Hypothalamus (tissue), 51 donors: ENCODE measurements at regions not wholly inside any gene's neighbourhood (a gene's known extent, or its start where the extent isn't known, plus 50 kb on each side); places are given as distances from the start of the nearest gene placed in this dataset.

ENCODE experiments used
- DNase-seq, 51 donors: peaks; one replicate each; lab custom pipeline; 2025; lab: John Stamatoyannopoulos, UW

DNA sequence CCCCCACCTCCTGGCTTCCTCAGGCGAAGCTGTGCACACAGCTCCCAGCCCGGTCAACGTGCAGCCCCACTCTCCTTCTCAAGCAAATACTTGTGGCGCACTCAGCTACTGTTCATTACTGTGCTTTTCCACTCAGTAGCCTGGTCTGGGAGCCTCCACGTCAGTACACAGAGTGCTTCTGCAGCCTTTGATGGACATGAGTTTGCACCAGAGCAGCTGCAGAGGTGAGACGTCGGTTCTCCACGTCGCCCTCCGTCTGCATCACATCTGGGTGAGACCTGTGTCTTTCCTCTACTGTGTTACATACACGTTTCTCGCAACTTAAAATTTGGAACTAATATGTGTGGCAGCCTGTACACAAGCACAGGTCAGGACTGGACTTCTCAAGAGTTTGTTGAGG, 334.3 kb downstream of the C16orf95 start:
- DNase-seq: no peak

DNA sequence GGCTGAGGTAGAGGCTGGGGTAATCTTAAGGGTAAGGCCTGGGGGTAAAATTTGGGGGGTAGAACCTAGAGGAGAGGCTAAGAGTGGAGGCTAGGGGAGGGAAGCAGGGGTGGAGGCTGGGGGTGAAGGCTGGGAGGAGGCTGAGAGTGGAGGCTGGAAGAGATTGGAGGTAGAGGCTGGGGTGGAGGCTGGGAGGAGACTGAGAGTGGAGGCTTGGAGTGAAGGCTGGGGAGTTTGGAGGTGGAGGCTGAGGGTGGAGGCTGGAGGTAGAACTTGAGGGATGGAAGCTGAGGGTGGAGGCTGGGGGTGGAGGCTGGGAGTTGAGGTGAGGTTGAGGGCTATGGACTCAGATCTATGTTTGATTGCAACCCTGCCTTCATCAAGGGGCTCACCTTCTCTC, 333.6 kb downstream of the C16orf95 start:
- DNase-seq: no peak

DNA sequence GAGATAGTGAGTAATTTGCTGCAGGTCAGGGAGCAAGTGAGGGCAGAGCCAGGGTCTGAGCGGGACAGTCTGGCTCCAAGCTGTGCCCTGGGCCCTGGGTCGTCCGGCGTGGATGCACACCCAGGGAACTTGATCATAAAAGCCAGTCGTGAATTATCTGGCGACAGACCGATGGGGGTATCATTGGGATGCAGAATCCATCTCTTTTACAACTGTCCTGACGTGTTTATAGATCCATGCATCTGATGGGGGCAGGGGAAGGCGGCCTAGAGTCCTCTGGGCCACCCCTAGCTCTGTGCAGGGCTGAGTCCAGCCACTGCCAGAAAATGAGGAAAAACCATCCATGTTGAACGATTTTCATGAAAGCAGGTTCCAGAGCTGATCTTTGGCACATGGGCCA, 332.8 kb downstream of the C16orf95 start:
- DNase-seq: no peak

DNA sequence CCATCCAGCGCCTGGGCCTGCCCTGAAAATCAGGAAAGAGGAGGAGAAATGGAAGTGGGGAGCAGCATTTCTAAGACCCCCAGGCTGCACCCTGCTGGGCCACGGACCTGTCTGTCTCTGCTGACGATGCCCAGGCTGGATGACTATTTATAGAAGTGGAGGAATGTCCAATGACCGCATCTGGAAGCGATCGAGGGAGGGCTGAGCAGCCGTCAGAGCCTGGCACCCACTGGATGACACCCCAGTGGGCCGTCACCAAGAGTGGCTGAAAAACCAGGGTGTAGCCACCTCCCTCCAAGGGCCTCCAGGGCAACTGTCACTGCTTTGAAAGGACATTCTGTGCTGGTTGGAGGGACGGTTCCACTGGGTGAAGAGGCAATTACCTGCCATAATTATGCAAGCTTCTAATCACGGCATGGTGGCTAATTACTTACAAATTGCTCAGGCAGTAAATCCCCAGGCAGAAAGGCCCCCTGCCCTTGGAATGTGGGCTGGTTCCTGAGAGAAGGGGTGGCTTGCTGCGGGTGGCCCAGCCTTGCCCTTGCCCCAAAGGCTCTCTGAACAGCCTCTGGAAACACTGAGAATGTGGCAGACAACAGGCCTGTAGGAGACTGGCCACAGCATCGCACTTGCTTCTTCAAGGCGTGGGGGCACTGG, 332.1 kb downstream of the C16orf95 start:
- DNase-seq: no peak

DNA sequence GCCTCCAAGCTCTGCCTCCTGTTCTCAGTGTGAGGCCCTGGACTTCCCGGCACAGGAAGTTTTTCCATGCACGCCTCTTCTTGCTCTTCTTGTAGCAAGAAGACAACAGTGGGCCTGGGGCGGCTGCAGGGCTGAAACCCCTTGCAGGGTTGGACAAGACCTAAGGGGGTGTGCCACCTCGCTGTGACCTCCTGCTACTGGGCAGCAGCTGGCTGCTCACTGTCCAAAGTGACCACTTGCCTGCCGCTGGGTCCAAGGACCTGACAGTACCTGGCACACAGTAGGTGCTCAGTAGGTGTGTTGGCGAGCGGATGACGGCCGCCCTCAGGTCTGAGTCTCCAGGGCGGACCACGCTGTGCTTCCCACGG, 331.6 kb downstream of the C16orf95 start:
- DNase-seq: no peak

DNA sequence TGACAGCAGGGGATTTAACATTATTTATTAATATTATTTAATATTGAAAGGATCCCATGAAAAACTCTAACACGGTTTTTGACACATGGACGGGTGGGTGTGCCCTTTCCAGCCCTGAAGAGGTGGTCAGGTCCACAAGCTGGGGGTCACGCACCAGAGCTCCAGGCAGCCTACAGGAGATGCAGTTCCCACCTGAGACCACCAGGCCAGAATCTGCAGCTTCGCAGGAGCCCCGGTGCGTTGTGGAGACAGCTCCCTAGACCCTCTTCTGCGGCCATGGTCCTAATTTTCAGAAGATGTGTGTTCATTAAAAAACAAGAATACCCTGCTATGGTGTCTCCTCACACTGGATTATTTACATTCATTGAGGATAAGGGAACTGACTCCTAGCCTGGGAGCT, 331.1 kb downstream of the C16orf95 start:
- no peak for DNase-seq

DNA sequence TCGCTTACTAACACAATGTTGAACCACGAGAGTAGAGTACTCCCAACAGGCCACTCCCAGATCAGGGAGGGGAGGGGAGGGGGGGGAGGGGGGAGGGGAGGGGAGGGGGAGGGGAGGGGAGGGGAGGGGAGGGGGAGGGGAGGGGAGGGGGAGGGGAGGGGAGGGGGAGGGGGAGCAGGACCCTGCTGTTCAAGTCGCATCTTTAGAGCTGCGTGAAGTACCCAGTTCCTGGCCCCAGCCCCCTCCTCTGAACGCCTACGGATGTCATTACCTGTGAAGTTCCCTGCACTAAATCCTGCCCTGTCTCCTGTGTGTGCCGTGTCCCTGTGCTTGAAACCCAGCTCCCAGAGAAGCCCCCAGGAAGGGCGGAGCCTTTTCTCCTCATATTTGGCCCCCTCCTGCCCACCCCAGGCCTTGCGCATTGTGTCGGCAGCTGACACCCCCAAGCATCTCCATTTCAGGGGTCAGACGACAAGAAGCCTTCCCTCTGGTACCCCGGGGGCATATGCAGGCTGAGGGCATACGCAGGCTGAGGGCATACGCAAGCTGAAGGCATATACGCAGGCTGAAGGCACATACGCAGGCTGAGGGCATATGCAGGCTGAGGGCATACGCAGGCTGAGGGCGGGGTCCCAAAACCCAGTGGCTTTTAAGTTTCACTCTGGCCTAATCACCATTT, 330.2 kb downstream of the C16orf95 start:
- no peak for DNase-seq

DNA sequence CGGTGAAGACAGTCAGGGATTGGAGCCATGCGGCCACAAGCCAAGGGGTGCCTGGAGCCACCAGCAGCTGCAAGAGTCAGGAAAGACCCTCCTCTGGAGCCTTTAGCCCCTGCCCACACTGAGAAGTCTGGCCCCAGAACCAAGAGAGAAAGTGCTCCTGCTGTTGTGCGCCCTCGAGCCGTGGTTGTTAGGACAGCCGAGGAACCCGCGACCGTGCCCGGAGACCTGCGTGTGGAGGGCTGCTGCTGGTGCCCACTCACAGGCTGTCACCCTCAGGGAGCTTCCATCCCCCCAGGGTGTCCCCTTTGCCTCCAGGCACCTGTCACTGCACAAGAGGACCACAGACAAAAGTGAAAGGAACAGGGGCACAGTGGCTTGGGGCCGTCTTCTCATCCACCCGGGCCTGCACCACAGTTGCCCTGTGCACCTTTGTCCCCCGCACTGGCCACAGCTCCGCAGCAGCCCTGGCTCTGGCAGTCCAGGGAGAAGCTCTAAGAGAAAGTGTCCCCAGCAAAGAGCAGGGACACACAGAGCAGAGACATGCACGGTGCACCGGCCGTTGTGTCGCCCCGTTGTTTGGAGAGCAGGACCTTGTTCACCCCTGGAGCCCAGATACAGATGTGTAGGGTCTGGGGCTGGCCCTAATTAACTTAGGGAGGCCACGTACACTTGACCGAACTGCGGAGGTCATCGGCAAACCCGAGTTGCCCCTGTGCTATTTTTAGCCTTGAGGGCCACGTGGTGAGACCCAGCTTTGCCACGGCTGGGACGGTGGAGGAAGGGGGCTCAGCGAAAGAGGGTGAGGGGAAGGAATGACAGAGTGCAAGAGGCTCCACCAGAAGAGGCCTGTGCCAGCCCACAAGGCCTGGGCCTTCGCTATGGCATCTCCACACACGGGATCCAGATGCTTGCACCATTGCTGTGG, 329.2 kb downstream of the C16orf95 start:
- no peak for DNase-seq

DNA sequence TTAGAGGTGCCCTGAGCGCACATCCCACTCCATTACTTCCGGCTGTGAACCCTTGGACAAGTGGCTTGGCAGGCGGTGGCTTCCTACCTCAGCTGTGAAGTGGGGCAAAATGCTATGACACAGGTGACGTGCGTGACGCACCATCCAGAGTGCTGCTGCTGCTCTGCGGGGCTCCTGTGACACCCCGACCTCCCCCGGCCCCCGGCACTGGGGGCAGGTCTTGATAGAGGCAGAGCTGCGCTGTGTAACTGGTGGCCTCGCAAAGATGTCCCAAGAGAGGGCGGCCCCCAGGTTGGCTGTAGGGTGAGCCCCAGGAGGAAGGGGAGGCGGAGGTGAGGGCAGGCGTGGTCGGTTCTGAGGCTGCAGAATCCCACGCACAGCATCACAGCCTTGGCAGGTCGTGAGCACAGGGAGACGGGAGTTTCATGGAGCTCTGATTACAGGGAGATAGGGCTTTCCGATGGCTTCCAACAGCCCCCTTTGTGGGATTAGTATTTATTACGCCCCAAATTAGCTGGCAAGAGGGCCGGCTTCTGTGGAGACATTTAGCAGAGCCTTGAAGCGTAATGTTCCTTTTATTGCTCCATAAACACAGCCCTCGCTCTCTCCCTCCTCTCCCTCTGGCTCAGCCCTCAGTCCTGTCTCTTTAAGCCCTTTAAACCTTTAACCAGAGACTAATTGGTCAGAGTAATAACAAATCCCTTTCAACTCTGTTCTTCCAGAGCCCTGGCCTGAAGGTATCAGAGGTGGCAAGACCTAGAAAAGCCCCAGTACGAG, 328.1 kb downstream of the C16orf95 start:
- DNase-seq: no peak

DNA sequence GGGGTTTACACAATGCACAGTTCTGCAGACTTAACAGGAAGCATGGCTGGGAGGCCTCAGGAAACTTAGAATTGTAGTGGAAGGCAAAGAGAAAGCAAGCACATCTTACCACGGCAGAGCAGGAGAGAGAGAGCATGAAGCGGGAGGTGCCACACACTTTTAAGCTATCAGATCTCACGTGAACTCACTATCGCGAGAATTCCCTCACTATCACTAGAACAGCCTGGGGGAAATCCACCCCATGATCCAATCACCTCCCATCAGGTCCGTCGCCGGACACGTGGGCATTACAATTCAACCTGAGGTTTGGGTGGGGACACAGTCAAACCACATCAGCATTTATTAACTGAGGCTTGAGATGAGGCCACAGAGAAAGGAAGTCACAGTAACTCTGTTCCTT, 326.7 kb downstream of the C16orf95 start:
- DNase-seq: no peak

DNA sequence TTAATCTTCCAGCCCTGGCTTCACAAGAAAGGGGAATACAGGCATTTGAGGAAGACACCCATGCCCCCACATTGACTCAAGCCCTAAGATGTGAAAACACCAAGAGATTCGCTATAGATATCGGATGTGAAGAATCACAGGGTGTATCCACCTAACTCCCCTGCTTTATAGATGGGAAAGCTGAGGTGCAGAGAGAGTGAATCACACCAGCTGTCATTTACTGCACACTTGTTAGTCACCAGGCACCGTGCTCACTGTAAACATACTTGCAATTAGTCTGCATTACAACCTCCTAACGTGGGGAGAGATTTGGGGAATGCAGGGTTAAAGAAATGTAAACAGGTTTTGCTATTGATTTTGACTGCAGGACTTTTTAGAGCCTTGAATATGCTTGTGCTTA, 325.5 kb downstream of the C16orf95 start:
- DNase-seq: no peak

DNA sequence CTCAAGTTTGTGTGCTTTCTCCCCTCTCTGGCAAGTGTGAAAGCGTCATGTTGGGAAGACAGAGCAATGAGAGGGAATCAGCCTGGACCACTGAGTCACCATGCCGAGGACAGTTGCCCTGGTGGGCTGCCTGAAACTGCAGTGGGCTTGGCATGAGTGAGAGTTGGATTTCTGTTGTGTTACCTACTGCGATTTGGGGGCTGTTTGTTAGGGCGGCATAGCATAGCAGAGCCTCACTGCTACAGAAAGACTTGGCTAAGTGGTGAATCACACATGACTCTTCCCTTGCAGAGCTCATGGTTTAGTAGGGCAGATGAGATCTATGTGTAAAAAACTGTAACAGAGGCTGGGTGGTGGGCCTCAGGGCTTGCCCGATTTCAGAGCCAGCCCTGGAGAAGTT, 324.6 kb downstream of the C16orf95 start:
- DNase-seq: no peak

DNA sequence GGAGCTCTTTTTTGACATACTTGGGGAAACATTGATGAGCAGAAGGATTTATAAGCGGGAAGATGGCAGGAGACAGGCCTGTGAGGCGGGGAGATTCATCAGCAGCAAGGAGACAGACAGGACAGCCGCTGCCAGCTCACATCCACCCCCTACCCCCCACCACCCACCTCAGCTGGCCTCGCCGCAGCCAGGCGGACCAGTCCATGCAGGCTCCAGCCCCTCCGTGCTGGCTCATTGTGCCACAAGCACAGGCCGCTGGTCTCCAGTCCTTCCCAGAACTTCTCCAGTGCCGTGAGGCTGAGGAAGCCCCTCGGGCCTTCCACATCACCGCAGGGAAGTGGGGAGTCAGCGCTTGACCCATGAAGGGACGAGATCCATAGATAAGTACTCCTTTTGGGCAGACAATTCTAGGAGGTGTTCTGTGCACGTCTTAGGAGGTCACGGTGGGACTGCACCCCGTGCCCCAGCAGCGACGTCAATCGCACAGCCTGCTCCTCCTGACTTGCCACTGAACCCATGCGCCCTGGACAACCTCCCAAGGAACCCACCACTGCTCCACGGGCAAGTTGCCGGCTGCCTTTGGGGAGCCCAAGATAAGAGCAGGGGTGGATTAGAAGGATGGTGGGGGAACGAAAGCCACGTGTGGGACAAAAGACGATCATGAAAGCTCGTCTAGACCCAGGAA, 323.6 kb downstream of the C16orf95 start:
- no peak for DNase-seq

DNA sequence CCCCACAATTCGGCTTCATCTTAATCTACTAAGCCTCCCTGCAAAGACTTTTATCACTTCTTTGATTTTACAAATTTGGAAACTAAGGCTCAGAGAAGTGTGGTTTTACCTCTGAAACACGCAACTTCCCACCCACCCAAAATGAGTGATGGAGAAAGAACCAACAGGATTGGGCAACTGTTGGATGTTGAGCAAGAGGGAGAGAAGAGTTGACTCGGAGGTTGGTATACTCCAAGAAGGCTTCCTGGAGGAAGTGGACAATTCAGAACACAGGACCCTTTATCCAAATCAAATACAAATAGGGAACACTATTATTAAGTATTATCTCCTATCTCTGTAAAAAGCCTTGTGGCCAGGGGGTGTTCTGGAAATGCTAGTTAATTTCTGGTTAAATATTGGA, 323.0 kb downstream of the C16orf95 start:
- no peak for DNase-seq

DNA sequence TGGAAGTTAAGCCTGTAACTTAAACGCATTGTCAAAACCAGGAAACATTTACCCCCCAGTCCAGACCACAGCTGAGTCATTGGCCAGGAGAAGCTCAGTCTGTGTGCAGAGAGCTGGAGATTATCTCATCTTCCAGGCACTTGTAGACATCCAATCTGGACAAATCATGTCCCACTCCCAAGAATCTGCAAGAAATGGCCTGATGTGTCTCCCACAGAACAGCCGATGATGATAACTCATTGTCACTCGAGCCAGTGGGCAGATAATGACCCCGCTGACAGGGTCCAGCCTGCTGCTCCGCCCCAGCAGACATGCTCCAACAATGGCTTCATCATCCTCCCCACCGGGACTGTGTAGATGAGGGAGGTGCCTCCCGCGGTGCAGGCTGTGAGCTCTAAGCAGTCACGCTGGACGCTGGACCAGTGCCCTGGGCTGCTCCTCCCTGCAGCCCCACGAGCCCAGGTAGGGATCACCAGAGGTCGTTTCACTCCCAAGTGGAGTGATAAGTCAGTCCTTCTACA, 322.5 kb downstream of the C16orf95 start:
- no peak for DNase-seq

DNA sequence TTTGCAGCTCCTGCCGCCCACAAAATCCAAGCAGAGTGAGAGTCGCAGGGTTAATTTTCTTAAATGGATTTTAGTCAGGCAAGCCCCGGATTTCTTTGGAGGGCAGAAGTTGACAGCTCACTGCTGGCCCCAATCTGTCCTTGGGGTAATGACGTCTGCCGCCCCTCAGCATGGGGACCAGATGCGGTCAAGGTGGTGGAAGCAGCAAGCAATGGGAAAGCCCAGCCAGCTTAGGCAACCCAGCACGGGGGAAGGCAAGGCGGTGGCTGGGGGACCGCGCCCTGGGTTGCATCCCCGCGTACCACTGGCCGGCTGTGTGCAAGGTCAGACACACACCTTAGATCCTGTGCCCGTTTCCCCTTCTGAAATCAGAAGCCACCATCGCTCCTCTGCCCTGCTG, 321.7 kb downstream of the C16orf95 start:
- no peak for DNase-seq

DNA sequence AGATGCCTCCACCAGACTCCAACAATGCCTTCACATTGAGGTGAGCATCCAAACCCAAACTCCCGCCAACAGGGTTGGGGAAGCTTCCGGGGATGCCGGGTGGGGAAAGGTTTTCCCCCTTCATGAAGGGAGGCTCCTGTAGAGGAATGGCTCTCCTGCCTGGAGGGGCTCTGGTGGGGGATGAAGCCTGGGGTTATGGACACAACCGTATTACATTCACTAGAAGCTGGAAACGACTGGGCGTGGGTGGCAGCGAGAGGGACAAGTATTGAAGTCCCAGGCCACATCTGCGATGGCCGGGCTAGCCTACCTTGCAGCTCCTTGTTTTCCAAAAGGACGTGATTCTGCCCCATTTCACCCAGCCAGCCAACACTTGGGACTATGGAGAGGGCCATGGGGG, 321.1 kb downstream of the C16orf95 start:
- DNase-seq: no peak

DNA sequence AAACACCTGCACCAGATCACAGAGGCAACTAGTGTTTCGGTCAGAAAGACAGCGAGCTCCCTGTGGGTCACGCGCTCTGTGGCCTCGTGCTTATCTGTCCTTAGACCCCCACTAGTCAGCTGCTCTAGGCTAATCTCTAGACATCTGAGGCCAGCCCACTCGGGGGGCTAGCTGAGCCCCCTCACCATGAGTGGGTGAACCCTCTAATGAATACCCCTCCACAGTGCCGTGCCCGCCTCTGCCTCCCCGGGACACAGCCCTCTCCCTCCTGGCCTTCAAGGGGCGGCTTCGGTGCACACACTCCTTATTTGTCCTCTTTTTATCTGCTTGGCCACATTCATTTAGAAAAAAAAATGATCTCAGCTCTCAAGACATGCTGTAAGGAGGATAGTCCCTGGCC, 320.1 kb downstream of the C16orf95 start:
- no peak for DNase-seq

DNA sequence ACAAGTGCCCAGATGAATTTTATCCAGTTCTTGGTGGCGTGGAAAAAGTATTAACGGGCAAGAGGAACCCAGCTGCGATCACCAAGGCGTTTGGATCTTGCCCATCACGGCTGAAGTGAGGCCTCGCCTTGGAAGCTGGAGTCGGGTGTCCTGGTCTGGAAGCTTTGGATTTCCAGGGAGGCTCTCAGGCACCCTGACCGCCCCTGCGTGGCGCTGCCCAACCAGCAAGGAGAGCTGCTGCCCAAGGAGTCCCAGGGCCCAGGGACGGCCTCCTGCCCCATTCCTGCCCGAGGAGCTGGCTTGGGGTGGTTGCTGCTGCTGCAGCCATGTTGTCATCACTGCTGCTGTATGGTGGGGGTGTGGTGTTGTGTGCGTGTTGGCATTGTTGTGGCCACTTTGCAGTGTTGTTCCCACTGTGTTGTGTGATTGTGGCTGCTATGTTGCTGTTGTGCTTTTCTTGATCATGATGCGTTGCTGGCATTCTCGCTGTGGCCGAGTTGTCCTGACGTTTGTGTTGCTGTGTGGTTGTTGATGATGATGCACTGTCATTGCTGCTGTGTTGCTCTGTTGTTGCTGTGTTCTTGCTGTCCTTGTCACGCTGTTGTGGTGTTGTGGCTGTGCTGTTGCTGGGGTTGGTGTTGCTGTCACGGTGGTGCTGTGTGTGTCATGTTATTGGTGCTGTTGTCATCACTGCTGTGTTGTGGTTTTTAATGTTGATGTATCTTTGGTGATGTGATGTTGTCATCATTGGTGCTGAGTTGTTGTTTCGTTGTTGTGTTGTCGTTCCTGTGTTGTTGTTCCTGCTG, 318.8 kb downstream of the C16orf95 start:
- DNase-seq: no peak
